NCI-H1092 (cell line): ENCODE measurements at regions not wholly inside any gene's neighbourhood (a gene's known extent, or its start where the extent isn't known, plus 50 kb on each side); places are given as distances from the start of the nearest gene placed in this dataset.
"Not testable (repeated sequence)": the region's sequence is repeated elsewhere in the genome, so short reads cannot be mapped to it uniquely, and the experiment has no call there.

Experiments
- DNase-seq: peaks from one replicate; lab custom pipeline; 2025; lab: John Stamatoyannopoulos, UW

GRCh38 chr11:29244355-29244754 lies 772.5 kb downstream of the KCNA4 start:
- DNase-seq = no peak

GRCh38 chr11:29243616-29244015 lies 773.2 kb downstream of the KCNA4 start:
- no peak for DNase-seq

GRCh38 chr11:29231991-29232390 lies 784.8 kb downstream of the KCNA4 start:
- no peak for DNase-seq

- no peak for DNase-seq
These were observed 785.2 kb downstream of the KCNA4 start for GRCh38 chr11:29231586-29231985.

GRCh38 chr11:29227811-29228210 lies 789.0 kb downstream of the KCNA4 start:
- DNase-seq = no peak

- no peak for DNase-seq
These were observed 792.0 kb downstream of the KCNA4 start for GRCh38 chr11:29224739-29225384.

GRCh38 chr11:29219531-29219930 lies 797.3 kb downstream of the KCNA4 start:
- DNase-seq = not testable (repeated sequence)

- DNase-seq = no peak
These were observed 798.9 kb downstream of the KCNA4 start for GRCh38 chr11:29217901-29218300.

GRCh38 chr11:29214833-29215232 lies 802.0 kb downstream of the KCNA4 start:
- DNase-seq = no peak

- DNase-seq = no peak
These were observed 805.6 kb downstream of the KCNA4 start for GRCh38 chr11:29211202-29211601.

GRCh38 chr11:29210426-29210825 lies 806.4 kb downstream of the KCNA4 start:
- DNase-seq = no peak

GRCh38 chr11:29208117-29208516 lies 808.7 kb downstream of the KCNA4 start:
- DNase-seq = no peak

GRCh38 chr11:29200791-29201562 lies 815.9 kb downstream of the KCNA4 start:
- no peak for DNase-seq

- DNase-seq = no peak
These were observed 826.5 kb downstream of the KCNA4 start for GRCh38 chr11:29190313-29190712.

GRCh38 chr11:29187215-29187614 lies 829.6 kb downstream of the KCNA4 start:
- DNase-seq = no peak

- DNase-seq = no peak
These were observed 831.6 kb downstream of the KCNA4 start for GRCh38 chr11:29184939-29185890.

GRCh38 chr11:29183301-29183700 lies 833.5 kb downstream of the KCNA4 start:
- no peak for DNase-seq

GRCh38 chr11:29173660-29174062 lies 843.2 kb downstream of the KCNA4 start:
- DNase-seq = no peak

- no peak for DNase-seq
These were observed 845.4 kb downstream of the KCNA4 start for GRCh38 chr11:29171360-29171950.

GRCh38 chr11:29166306-29166705 lies 850.5 kb downstream of the KCNA4 start:
- no peak for DNase-seq

GRCh38 chr11:29163231-29163630 lies 853.6 kb downstream of the KCNA4 start:
- no peak for DNase-seq

GRCh38 chr11:29162491-29162890 lies 854.3 kb downstream of the KCNA4 start:
- no peak for DNase-seq
